ENCODE measurements at regions not wholly inside any gene's neighbourhood (a gene's known extent, or its start where the extent isn't known, plus 50 kb on each side); places are given as distances from the start of the nearest gene placed in this dataset.
A peak's percentile ranks its signal among the peaks of the same experiment; 100 is the strongest.

- TF ChIP-seq, protein P1, sequence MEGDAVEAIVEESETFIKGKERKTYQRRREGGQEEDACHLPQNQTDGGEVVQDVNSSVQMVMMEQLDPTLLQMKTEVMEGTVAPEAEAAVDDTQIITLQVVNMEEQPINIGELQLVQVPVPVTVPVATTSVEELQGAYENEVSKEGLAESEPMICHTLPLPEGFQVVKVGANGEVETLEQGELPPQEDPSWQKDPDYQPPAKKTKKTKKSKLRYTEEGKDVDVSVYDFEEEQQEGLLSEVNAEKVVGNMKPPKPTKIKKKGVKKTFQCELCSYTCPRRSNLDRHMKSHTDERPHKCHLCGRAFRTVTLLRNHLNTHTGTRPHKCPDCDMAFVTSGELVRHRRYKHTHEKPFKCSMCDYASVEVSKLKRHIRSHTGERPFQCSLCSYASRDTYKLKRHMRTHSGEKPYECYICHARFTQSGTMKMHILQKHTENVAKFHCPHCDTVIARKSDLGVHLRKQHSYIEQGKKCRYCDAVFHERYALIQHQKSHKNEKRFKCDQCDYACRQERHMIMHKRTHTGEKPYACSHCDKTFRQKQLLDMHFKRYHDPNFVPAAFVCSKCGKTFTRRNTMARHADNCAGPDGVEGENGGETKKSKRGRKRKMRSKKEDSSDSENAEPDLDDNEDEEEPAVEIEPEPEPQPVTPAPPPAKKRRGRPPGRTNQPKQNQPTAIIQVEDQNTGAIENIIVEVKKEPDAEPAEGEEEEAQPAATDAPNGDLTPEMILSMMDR (IDR thresholded peaks at IDR 0.05 in 2 of 3, conservative IDR thresholded peaks at IDR 0.05 in 1 of 3; ENCODE audit: borderline replicate concordance in 1 of 3, insufficient read depth in 1 of 3, low read depth in 2 of 3, low read length in 2 of 3) = no peak
Measured at GRCh38 chr1:90591355-90591969, 125.6 kb downstream of the BARHL2 start (continued).

DNA sequence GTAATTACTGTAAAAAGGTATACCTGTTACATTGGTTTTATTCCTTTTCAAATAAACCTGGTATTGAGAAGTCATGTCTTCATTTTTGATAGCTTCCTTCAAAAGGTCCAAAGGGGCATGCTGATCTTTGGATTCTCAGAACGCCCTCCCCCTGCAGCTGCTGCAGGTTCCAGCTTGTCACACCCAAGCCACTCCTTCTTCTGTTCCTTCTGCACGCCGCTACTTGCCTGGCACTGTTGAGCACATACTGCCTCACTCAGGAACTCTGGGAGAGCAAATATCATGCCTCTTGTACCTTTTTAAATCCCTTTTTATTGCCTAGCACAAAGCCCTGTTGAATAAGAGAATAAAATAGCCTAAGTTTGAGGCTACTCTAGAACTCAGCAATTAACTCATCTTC is 136.9 kb downstream of the BARHL2 start:
- POLR2A ChIA-PET = no interaction called here
- Histone ChIP-seq H3K79me2 (ENCODE audit: insufficient read depth, low read length) (no peaks in the 10 kb centered on the region), H2AFZ (ENCODE audit: low read depth, low read length, poor library complexity, severe bottlenecking) (no peak overlapping the region)

More for the DNA sequence above, 136.9 kb downstream of the BARHL2 start:
- no peak overlapping the region for H3K4me3 ChIP-seq (replicated peaks in 1 of 2; ENCODE audit: low read depth in 1 of 2, low read length in 2 of 2)
- BruUV-seq (replicated peaks) = no TSS peak
- intact Hi-C loops (cut with micrococcal nuclease) = no loop called here
- ChIA-PET CTCF (interaction anchor here (1.0 to 2.1 kb wide), 4 partner anchors 18 to 585 kb away, joined by 3 to 18 read pairs (median 5); no protein-coding TSS in a partner anchor), RAD21 (ENCODE audit: low non-redundant PET in 1 of 2, low total read pairs in 2 of 2, uncharacterized antibody in 2 of 2, unreplicated experiment in 2 of 2) (no interaction called here)
- DNase-seq (ENCODE audit: low read depth, low spot score) (no peak), ATAC-seq (peak; percentile 60)
- no peaks in the 10 kb centered on the region for H3K36me3 ChIP-seq (ENCODE audit: control insufficient read depth in 1 of 2, insufficient read depth in 2 of 2, low read length in 2 of 2)
- no peaks in the 10 kb centered on the region for H4K20me1 ChIP-seq (ENCODE audit: insufficient read depth)
- no peak for TF ChIP-seq TCF7L2 (IDR thresholded peaks at IDR 0.05; ENCODE audit: borderline replicate concordance, extremely low read depth, insufficient read depth, insufficient read length)
- TF ChIP-seq, protein P1 (IDR thresholded peaks at IDR 0.05 in 2 of 3, conservative IDR thresholded peaks at IDR 0.05 in 1 of 3; ENCODE audit: borderline replicate concordance in 1 of 3, insufficient read depth in 1 of 3, low read depth in 2 of 3, low read length in 2 of 3) = peak in 1 of 3 experiments; percentile 6; a peak in 1 of 6 replicates
- TF ChIP-seq POLR2A (IDR thresholded peaks at IDR 0.05; ENCODE audit: borderline replicate concordance, extremely low read depth, insufficient read depth, insufficient read length) = no peak
- no peak for TF ChIP-seq SP1 (IDR thresholded peaks at IDR 0.05; ENCODE audit: low read depth)
- peaks cover 26% of the 10 kb centered on the region for H3K27me3 ChIP-seq (ENCODE audit: insufficient read depth, low read length)
- H3K4me1 ChIP-seq (ENCODE audit: control insufficient read depth in 1 of 2, insufficient read depth in 2 of 2, low read length in 2 of 2) = no peaks in the 10 kb centered on the region
- H3K9me2 ChIP-seq (ENCODE audit: insufficient read depth) = no peaks in the 10 kb centered on the region
- no peak overlapping the region for H3K9ac ChIP-seq (ENCODE audit: low read length)
- H3K27ac ChIP-seq (ENCODE audit: low read depth, low read length) = no peak overlapping the region
- no peaks in the 10 kb centered on the region for H3K9me3 ChIP-seq (ENCODE audit: control insufficient read depth in 1 of 2, insufficient read depth in 1 of 2, low read depth in 1 of 2, low read length in 2 of 2)
- no peak overlapping the region for H3K4me2 ChIP-seq (ENCODE audit: low read length)
